BJ (cell line): ENCODE measurements at regions not wholly inside any gene's neighbourhood (a gene's known extent, or its start where the extent isn't known, plus 50 kb on each side); places are given as distances from the start of the nearest gene placed in this dataset.

Experiments
- CTCF ChIA-PET: fragments of 350-600 bp; formaldehyde crosslinking; extraction: SDS; loops from one replicate; lab custom pipeline; 2021; ENCODE audit warnings: antibody characterized with exemption, inconsistent platforms; lab: Yijun Ruan, JAX
- POLR2A ChIA-PET: fragments of 300-600 bp; sonication (Branson Sonifier 250); formaldehyde crosslinking; extraction: SDS; loops from one replicate; lab custom pipeline; 2021; ENCODE audit warnings: antibody characterized with exemption; lab: Charles Lee
- DNase-seq: peaks from one replicate; pipeline ENCODE4 v3.0.0-alpha.2; 2011; ENCODE audit warnings: low read depth
- H3K27me3 ChIP-seq: 2 replicates; pipeline ENCODE4 v1.6.0; 2011; ENCODE audit warnings: low read length; ENCODE audit not compliant: control insufficient read depth, insufficient read depth
- H3K36me3 ChIP-seq: 2 replicates; pipeline ENCODE4 v1.5.1; 2011; ENCODE audit warnings: low read length; ENCODE audit not compliant: control insufficient read depth, insufficient read depth
- H3K4me3 ChIP-seq: 2 replicates; pipeline ENCODE4 v1.5.1; 2011; ENCODE audit warnings: low read depth, mild to moderate bottlenecking, control low read depth, low read length
- TF ChIP-seq, protein P1 (sequence below): IDR thresholded peaks from 2 replicates; pipeline ENCODE4 v1.5.1; 2011; ENCODE audit warnings: low read depth, mild to moderate bottlenecking, control low read depth, inconsistent platforms, low read length, moderate library complexity; ENCODE audit not compliant: insufficient read depth

DNA sequence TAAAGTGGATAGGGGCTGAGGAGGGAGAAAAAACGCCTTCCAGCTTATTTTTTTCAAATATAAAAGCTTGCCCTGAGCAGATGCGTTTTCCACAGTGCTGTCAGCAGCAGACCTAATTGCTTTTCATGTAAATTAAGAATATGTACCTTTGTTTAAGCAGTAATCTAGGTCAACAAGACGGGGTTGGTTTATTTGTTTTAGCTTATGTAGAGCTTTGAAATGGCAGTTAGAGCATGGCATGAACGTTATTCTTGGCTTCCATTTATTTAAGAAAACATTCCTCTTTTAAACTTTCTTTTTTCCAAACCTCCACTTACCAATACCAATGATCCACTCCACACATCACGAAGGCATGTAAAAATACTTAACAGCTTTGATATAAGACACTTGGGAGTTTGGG lies 220.3 kb upstream of the TENM3 start:
- H3K4me3 ChIP-seq: no peak overlapping the region
- TF ChIP-seq, protein P1, sequence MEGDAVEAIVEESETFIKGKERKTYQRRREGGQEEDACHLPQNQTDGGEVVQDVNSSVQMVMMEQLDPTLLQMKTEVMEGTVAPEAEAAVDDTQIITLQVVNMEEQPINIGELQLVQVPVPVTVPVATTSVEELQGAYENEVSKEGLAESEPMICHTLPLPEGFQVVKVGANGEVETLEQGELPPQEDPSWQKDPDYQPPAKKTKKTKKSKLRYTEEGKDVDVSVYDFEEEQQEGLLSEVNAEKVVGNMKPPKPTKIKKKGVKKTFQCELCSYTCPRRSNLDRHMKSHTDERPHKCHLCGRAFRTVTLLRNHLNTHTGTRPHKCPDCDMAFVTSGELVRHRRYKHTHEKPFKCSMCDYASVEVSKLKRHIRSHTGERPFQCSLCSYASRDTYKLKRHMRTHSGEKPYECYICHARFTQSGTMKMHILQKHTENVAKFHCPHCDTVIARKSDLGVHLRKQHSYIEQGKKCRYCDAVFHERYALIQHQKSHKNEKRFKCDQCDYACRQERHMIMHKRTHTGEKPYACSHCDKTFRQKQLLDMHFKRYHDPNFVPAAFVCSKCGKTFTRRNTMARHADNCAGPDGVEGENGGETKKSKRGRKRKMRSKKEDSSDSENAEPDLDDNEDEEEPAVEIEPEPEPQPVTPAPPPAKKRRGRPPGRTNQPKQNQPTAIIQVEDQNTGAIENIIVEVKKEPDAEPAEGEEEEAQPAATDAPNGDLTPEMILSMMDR: no peak
- no peaks in the 10 kb centered on the region for H3K36me3 ChIP-seq
- H3K27me3 ChIP-seq: no peaks in the 10 kb centered on the region
- DNase-seq: no peak
- POLR2A ChIA-PET: interaction anchor here (0.7 kb wide), 1 partner anchor 110 kb away, joined by 7 read pairs; no protein-coding TSS in a partner anchor
- CTCF ChIA-PET: interaction anchor here (1.6 to 2.2 kb wide), 2 partner anchors 10 to 41 kb away, joined by 3 to 4 read pairs; no protein-coding TSS in a partner anchor

DNA sequence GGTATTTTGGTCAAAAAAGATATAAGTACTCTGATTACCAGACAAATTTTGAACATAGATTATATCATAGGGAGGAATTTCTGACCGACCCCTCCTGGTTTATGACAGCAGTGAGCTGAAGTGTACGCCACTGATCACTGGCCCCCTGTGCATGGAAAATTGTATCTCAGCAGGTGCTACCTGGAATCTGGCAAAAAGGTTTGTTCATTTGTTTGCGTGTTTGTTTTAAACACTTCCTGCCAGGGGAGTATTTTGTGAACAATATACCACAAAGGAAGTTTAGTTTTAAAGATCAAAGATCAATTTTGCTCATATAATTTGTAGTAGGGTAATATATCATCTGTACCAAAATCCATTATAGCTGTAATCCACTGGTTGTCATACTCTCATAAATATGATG lies 219.7 kb upstream of the TENM3 start:
- Histone ChIP-seq H3K36me3 (no peaks in the 10 kb centered on the region), H3K27me3 (no peaks in the 10 kb centered on the region), H3K4me3 (no peak overlapping the region)
- no peak for DNase-seq
- POLR2A ChIA-PET: no interaction called here
- TF ChIP-seq, protein P1: no peak
- CTCF ChIA-PET: interaction anchor here (1.5 to 2.2 kb wide), 3 partner anchors 10 to 41 kb away, joined by 3 to 4 read pairs (median 4); no protein-coding TSS in a partner anchor

DNA sequence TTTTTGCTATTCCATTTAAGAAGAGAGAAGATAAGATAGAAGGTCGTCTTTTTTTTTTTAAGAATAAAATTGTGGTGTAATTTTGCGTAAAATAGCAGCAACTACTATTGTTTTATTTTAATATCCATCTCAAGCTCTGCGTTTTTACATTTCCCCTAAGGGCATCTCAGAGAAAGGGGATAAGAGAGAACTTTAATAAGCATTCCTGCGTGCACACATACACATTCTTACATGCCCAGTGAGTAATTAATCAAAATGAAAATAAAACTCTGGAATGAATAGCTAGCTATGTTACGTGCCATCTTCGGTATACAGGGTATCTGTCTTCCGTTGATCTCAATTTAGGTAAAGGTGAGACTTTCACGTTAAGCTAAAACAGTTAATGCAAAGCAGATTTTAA lies 200.3 kb upstream of the TENM3 start:
- Histone ChIP-seq H3K27me3 (no peaks in the 10 kb centered on the region; the same call in 1 of the 2 replicates), H3K36me3 (no peaks in the 10 kb centered on the region), H3K4me3 (no peak overlapping the region)
- no peak for DNase-seq
- ChIA-PET POLR2A (no interaction called here), CTCF (no interaction called here)
- TF ChIP-seq, protein P1: no peak

DNA sequence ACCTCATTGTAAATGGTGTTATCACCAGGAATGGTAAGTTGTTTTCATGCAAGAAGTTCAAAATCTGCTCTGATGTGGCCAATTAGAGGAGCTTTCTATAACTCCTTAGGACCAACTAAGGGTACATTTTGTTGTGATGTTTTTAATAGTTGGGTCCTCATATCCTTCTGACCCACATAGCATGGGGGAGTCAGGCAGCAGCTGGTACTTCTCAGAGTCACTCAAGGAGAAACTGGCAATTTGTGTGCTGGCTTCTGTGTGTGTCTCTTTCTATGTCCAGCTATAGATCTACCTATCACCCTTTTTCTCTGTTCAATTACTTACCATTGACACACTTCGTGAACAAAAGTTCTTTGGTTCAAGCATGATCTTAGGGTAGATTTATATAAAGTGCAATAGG lies 194.3 kb upstream of the TENM3 start:
- Histone ChIP-seq H3K4me3 (no peak overlapping the region), H3K27me3 (no peaks in the 10 kb centered on the region; the same call in 1 of the 2 replicates), H3K36me3 (no peaks in the 10 kb centered on the region)
- ChIA-PET POLR2A (no interaction called here), CTCF (no interaction called here)
- DNase-seq: no peak
- TF ChIP-seq, protein P1: no peak

DNA sequence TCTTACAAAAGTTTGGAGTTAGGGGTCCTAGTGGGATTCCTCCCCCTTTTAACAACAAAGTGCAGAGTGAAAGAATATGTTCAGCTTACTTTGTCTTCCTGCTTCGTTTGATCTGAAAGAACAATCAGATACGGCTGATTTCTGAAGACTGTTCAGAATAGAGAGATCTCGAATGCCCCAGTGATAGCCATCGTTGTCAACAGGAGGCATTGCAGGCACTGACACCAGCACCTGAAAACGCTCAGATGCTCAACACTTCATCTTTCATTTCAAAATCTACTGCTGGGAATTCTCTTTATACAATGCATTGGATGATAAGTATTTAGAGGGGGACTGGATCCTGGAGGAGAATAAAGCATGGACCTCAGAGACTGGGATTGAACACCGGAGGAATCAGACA lies 186.3 kb upstream of the TENM3 start:
- Histone ChIP-seq H3K4me3 (no peak overlapping the region), H3K36me3 (no peaks in the 10 kb centered on the region), H3K27me3 (no peaks in the 10 kb centered on the region)
- CTCF ChIA-PET: interaction anchor here (0.7 kb wide), 1 partner anchor 247 kb away, joined by 3 read pairs; no protein-coding TSS in a partner anchor
- POLR2A ChIA-PET: no interaction called here
- TF ChIP-seq, protein P1: no peak
- DNase-seq: no peak
